SK-N-SH (cell line): ENCODE measurements at regions not wholly inside any gene's neighbourhood (a gene's known extent, or its start where the extent isn't known, plus 50 kb on each side); places are given as distances from the start of the nearest gene placed in this dataset.

Experiments
- CTCF ChIA-PET: fragments of 300-600, 350-600 bp; formaldehyde crosslinking; extraction: SDS; loops from one replicate; lab custom pipeline; 2021; lab: Yijun Ruan, JAX
- POLR2A ChIA-PET: fragments of 350-600 bp; sonication (Branson Sonifier 250); formaldehyde crosslinking; extraction: SDS; loops from one replicate; lab custom pipeline; 2020; ENCODE audit warnings: antibody characterized with exemption, inconsistent platforms; lab: Yijun Ruan, JAX
- DNase-seq: peaks from one replicate; pipeline ENCODE4 v3.0.0; 2012
- H2AFZ ChIP-seq: fragments of 200-600 bp; sonication (generic); 2 replicates; pipeline ENCODE4 v1.8.1; 2016; ENCODE audit warnings: antibody characterized with exemption, mild to moderate bottlenecking, low read depth
- H3F3A ChIP-seq: fragments of 200-600 bp; sonication (generic); replicated peaks from 2 replicates; pipeline ENCODE3; 2016; ENCODE audit warnings: antibody characterized with exemption, mild to moderate bottlenecking; ENCODE audit not compliant: insufficient read depth
- H3K27ac ChIP-seq, 2 experiments: fragments of 200-500 bp in 1 of 2; fragments of 200-600 bp in 1 of 2; sonication (Bioruptor generic) in 1 of 2; sonication (generic), shearing (Covaris generic) in 1 of 2; 2 replicates each; pipeline versions ENCODE4 v1.5.1 to v1.6.1; 2014 to 2016; ENCODE audit warnings: low read depth in 2 of 2, inconsistent platforms in 1 of 2, low read length in 1 of 2, mild to moderate bottlenecking in 1 of 2, mixed read lengths in 1 of 2
- H3K27me3 ChIP-seq: fragments of 200-600 bp; sonication (generic), shearing (Covaris generic); 2 replicates; pipeline ENCODE4 v1.6.1; 2016; ENCODE audit warnings: mixed run types; ENCODE audit not compliant: insufficient read depth
- H3K36me3 ChIP-seq, 2 experiments: fragments of 200-500 bp in 1 of 2; fragments of 200-600 bp in 1 of 2; sonication (Bioruptor generic) in 1 of 2; sonication (generic) in 1 of 2; replicated peaks in 1 of 2; 2 replicates each; pipeline versions ENCODE3 to v1.5.1; 2014 to 2016; ENCODE audit warnings: low read length in 1 of 2, mild to moderate bottlenecking in 1 of 2; ENCODE audit not compliant: insufficient read depth in 2 of 2, control insufficient read depth in 1 of 2
- H3K4me1 ChIP-seq, 2 experiments: fragments of 200-500 bp in 1 of 2; fragments of 200-600 bp in 1 of 2; sonication (Bioruptor generic) in 1 of 2; sonication (generic), shearing (Covaris generic) in 1 of 2; 2 replicates each; pipeline versions ENCODE4 v1.5.1 to v1.6.1; 2014 to 2016; ENCODE audit warnings: low read depth in 1 of 2, low read length in 1 of 2, mixed run types in 1 of 2; ENCODE audit not compliant: insufficient read depth in 2 of 2, control insufficient read depth in 1 of 2
- H3K4me2 ChIP-seq: fragments of 200-600 bp; sonication (generic), shearing (Covaris generic); 2 replicates; pipeline ENCODE4 v1.6.1; 2017; ENCODE audit warnings: mixed run types
- H3K4me3 ChIP-seq, 2 experiments: fragments of 200-500 bp in 1 of 2; fragments of 200-600 bp in 1 of 2; sonication (Bioruptor generic) in 1 of 2; sonication (generic), shearing (Covaris generic) in 1 of 2; 2 replicates each; pipeline versions ENCODE4 v1.5.1 to v1.8.1; 2014 to 2016; ENCODE audit warnings: low read depth in 2 of 2, inconsistent platforms in 1 of 2, low read length in 1 of 2, mild to moderate bottlenecking in 1 of 2, mixed read lengths in 1 of 2, moderate library complexity in 1 of 2
- H3K79me2 ChIP-seq: fragments of 200-600 bp; sonication (generic); 2 replicates; pipeline ENCODE4 v1.8.1; 2017; ENCODE audit warnings: mild to moderate bottlenecking; ENCODE audit not compliant: insufficient read depth
- H3K9ac ChIP-seq: fragments of 200-600 bp; sonication (generic); 2 replicates; pipeline ENCODE4 v1.6.1; 2017; ENCODE audit warnings: mixed run types
- H3K9me2 ChIP-seq: fragments of 200-600 bp; sonication (generic); 2 replicates; pipeline ENCODE4 v1.6.1; 2017; ENCODE audit warnings: mixed run types
- H3K9me3 ChIP-seq: fragments of 200-600 bp; sonication (generic); 2 replicates; pipeline ENCODE4 v1.6.1; 2017; ENCODE audit warnings: mixed run types, mild to moderate bottlenecking, moderate library complexity
- H4K20me1 ChIP-seq: fragments of 200-600 bp; sonication (generic); 2 replicates; pipeline ENCODE4 v1.6.1; 2017; ENCODE audit warnings: mild to moderate bottlenecking, mixed run types; ENCODE audit not compliant: insufficient read depth
- EP300 ChIP-seq, 2 experiments: IDR thresholded peaks; 2 replicates each; pipeline versions ENCODE4 v1.4.0 to v1.6.1; 2012; ENCODE audit warnings: borderline replicate concordance in 1 of 2, low read depth in 1 of 2, low read length in 1 of 2
- EZH2phosphoT487 ChIP-seq: fragments of 200-600 bp; sonication (generic); IDR thresholded peaks from 2 replicates; pipeline ENCODE4 v1.6.1; 2017; ENCODE audit warnings: low read depth, mixed run types, mild to moderate bottlenecking, antibody characterized with exemption, moderate library complexity, borderline replicate concordance
- FOXM1 ChIP-seq: IDR thresholded peaks from 2 replicates; pipeline ENCODE4 v1.4.0; 2012; ENCODE audit warnings: low read depth, mild to moderate bottlenecking
- GABPA ChIP-seq: IDR thresholded peaks from 2 replicates; pipeline ENCODE4 v1.4.0; 2012; ENCODE audit warnings: low read depth, mild to moderate bottlenecking
- GATA2 ChIP-seq: sonication (generic); formaldehyde crosslinking; IDR thresholded peaks from 2 replicates; pipeline ENCODE4 v1.5.0; 2020; ENCODE audit warnings: mild to moderate bottlenecking, missing genetic modification reagents
- IRF3 ChIP-seq: fragments of 150-350 bp; IDR thresholded peaks from 2 replicates; pipeline ENCODE4 v1.6.1; 2016; ENCODE audit warnings: mild to moderate bottlenecking, low read depth, low read length
- PBX3 ChIP-seq: IDR thresholded peaks from 2 replicates; pipeline ENCODE4; 2012
- POLR2AphosphoS5 ChIP-seq: IDR thresholded peaks from 2 replicates; pipeline ENCODE4 v1.6.1; 2012; ENCODE audit warnings: low read depth, low read length
- RAD21 ChIP-seq: IDR thresholded peaks from 2 replicates; pipeline ENCODE4 v1.6.1; 2012; ENCODE audit warnings: mild to moderate bottlenecking, low read length
- RFX5 ChIP-seq: IDR thresholded peaks from 2 replicates; pipeline ENCODE4 v1.6.1; 2012; ENCODE audit warnings: mild to moderate bottlenecking, improper control_type of control experiment, low read length
- RXRA ChIP-seq: IDR thresholded peaks from 2 replicates; pipeline ENCODE4 v1.4.0; 2012; ENCODE audit warnings: low read depth, mild to moderate bottlenecking, borderline replicate concordance
- TCF12 ChIP-seq: IDR thresholded peaks from 2 replicates; pipeline ENCODE4 v1.4.0; 2012
- TEAD4 ChIP-seq: IDR thresholded peaks from 2 replicates; pipeline ENCODE4 v1.4.0; 2012; ENCODE audit warnings: mild to moderate bottlenecking, borderline replicate concordance; ENCODE audit not compliant: insufficient read depth
- USF1 ChIP-seq: IDR thresholded peaks from 2 replicates; pipeline ENCODE4 v1.4.0; 2012; ENCODE audit warnings: low read depth, borderline replicate concordance
- WGBS: methylation state at CpG from one replicate; pipeline ENCODE4 v1.1.6; 2017; ENCODE audit warnings: low lambda C conversion rate; 5-methylcytosine and 5-hydroxymethylcytosine counted together

GRCh38 chr6:12459945-12460661, 169.9 kb downstream of the EDN1 start (continued):
- no peak for TF ChIP-seq IRF3
- TF ChIP-seq, all 33 proteins: peak for 0

GRCh38 chr6:12467706-12468670, 177.8 kb downstream of the EDN1 start:
- WGBS = 60% methylated on average over 8 of the region's 8 CpGs
- no peaks in the 10 kb centered on the region for H3K9me2 ChIP-seq
- no peaks in the 10 kb centered on the region for H3K36me3 ChIP-seq
- no peak overlapping the region for H3K4me2 ChIP-seq
- H3K4me1 ChIP-seq = peaks cover 0 to 3% of the 10 kb centered on the region in 2 experiments; a peak in 1 of 4 replicates
- no peaks in the 10 kb centered on the region for H3F3A ChIP-seq
- no peak overlapping the region for H2AFZ ChIP-seq
- TF ChIP-seq FOXM1 (no peak), TCF12 (0 out of 2 replicates have a peak, but pooled peaks have one; percentile 18), PBX3 (no peak), USF1 (no peak), EZH2phosphoT487 (no peak), GABPA (no peak), GATA2 (CRISPR knock-in tag) (no peak)
- POLR2A ChIA-PET = no interaction called here
- H3K27me3 ChIP-seq = no peaks in the 10 kb centered on the region
- no peak overlapping the region for H3K9ac ChIP-seq
- H3K79me2 ChIP-seq = no peaks in the 10 kb centered on the region
- CTCF ChIA-PET = interaction anchor here (1.5 kb wide), 1 partner anchor 14 kb away, joined by 3 read pairs; no protein-coding TSS in a partner anchor
- H4K20me1 ChIP-seq = no peaks in the 10 kb centered on the region
- no peaks in the 10 kb centered on the region for H3K9me3 ChIP-seq
- no peak overlapping the region for H3K4me3 ChIP-seq
- H3K27ac ChIP-seq = no peak overlapping the region
- no peak for DNase-seq

- CTCF ChIA-PET = no interaction called here
- H4K20me1 ChIP-seq = no peaks in the 10 kb centered on the region
- no peaks in the 10 kb centered on the region for H3K9me3 ChIP-seq
- H3K4me1 ChIP-seq = peaks cover 0 to 3% of the 10 kb centered on the region in 2 experiments; a peak in 1 of 4 replicates
- H3K27ac ChIP-seq = no peak overlapping the region
- no peaks in the 10 kb centered on the region for H3F3A ChIP-seq
- no peak overlapping the region for H3K4me2 ChIP-seq
- no peak overlapping the region for H3K9ac ChIP-seq
- TF ChIP-seq RFX5 = no peak
- no peak for TF ChIP-seq POLR2AphosphoS5
- TF ChIP-seq EZH2phosphoT487 = no peak
- no peak for TF ChIP-seq RXRA
- TF ChIP-seq RAD21 = no peak
- TF ChIP-seq EP300 (IDR thresholded peaks at IDR 0.05; ENCODE audit: borderline replicate concordance in 1 of 2, low read depth in 1 of 2, low read length in 1 of 2) = no peak
- TF ChIP-seq TEAD4 = no peak
- no peak for DNase-seq
- POLR2A ChIA-PET = no interaction called here
- H2AFZ ChIP-seq = no peak overlapping the region
- no peaks in the 10 kb centered on the region for H3K79me2 ChIP-seq
- H3K9me2 ChIP-seq = no peaks in the 10 kb centered on the region
- H3K36me3 ChIP-seq = no peaks in the 10 kb centered on the region
- WGBS = 78% methylated on average over 3 of the region's 4 CpGs
- no peaks in the 10 kb centered on the region for H3K27me3 ChIP-seq
- no peak overlapping the region for H3K4me3 ChIP-seq
Observed at GRCh38 chr6:12472601-12473038, 182.5 kb downstream of the EDN1 start.
